ENCODE measurements at regions not wholly inside any gene's neighbourhood (a gene's known extent, or its start where the extent isn't known, plus 50 kb on each side); places are given as distances from the start of the nearest gene placed in this dataset.

GRCh38 chr4:189048119-189048518 is 892.6 kb upstream of the FRG1 start:
- DNase-seq, result no peak

GRCh38 chr4:189049682-189050081 is 891.0 kb upstream of the FRG1 start:
- no peak for DNase-seq

GRCh38 chr4:189050643-189051042 is 890.0 kb upstream of the FRG1 start:
- no peak for DNase-seq

GRCh38 chr4:189053621-189054020 is 887.1 kb upstream of the FRG1 start:
- DNase-seq, result no peak

GRCh38 chr4:189060104-189060503 is 880.6 kb upstream of the FRG1 start:
- no peak for DNase-seq

GRCh38 chr4:189062047-189062820 is 878.4 kb upstream of the FRG1 start:
- DNase-seq, result no peak

- DNase-seq, result no peak
Observed at GRCh38 chr4:189069772-189070171, 870.9 kb upstream of the FRG1 start.

- no peak for DNase-seq
Observed at GRCh38 chr4:189071241-189071640, 869.4 kb upstream of the FRG1 start.

- DNase-seq, result no peak
Observed at GRCh38 chr4:189073739-189074138, 866.9 kb upstream of the FRG1 start.

GRCh38 chr4:189081826-189082225 is 858.8 kb upstream of the FRG1 start:
- no peak for DNase-seq

GRCh38 chr4:189083769-189084168 is 856.9 kb upstream of the FRG1 start:
- DNase-seq, result no peak

GRCh38 chr4:189084671-189085070 is 856.0 kb upstream of the FRG1 start:
- no peak for DNase-seq

- no peak for DNase-seq
Observed at GRCh38 chr4:189087971-189088370, 852.7 kb upstream of the FRG1 start.

- DNase-seq, result no peak
Observed at GRCh38 chr4:189088780-189089179, 851.9 kb upstream of the FRG1 start.

GRCh38 chr4:189090174-189090814 is 850.4 kb upstream of the FRG1 start:
- DNase-seq, result no peak

- no peak for DNase-seq
Observed at GRCh38 chr4:189092581-189092980, 848.1 kb upstream of the FRG1 start.

GRCh38 chr4:189096108-189096507 is 844.6 kb upstream of the FRG1 start:
- no peak for DNase-seq

GRCh38 chr4:189096717-189097116 is 844.0 kb upstream of the FRG1 start:
- DNase-seq, result no peak

GRCh38 chr4:189098932-189099696 is 841.6 kb upstream of the FRG1 start:
- no peak for DNase-seq

GRCh38 chr4:189113389-189113888 is 827.2 kb upstream of the FRG1 start:
- DNase-seq, result no peak

- DNase-seq, result no peak
Observed at GRCh38 chr4:189117426-189117825, 823.2 kb upstream of the FRG1 start.

- DNase-seq, result no peak
Observed at GRCh38 chr4:189121336-189121735, 819.3 kb upstream of the FRG1 start.

GRCh38 chr4:189124149-189124758 is 816.4 kb upstream of the FRG1 start:
- DNase-seq, result no peak
